HG03460 (cell line): ENCODE measurements at regions not wholly inside any gene's neighbourhood (a gene's known extent, or its start where the extent isn't known, plus 50 kb on each side); places are given as distances from the start of the nearest gene placed in this dataset.
"Not testable (repeated sequence)": the region's sequence is repeated elsewhere in the genome, so short reads cannot be mapped to it uniquely, and the experiment has no call there.

Experiments used
- ATAC-seq: cut with Tn5 transposase; IDR thresholded peaks from one replicate; pipeline ENCODE4 v1.9.1; 2021; ENCODE audit not compliant: unreplicated experiment

DNA sequence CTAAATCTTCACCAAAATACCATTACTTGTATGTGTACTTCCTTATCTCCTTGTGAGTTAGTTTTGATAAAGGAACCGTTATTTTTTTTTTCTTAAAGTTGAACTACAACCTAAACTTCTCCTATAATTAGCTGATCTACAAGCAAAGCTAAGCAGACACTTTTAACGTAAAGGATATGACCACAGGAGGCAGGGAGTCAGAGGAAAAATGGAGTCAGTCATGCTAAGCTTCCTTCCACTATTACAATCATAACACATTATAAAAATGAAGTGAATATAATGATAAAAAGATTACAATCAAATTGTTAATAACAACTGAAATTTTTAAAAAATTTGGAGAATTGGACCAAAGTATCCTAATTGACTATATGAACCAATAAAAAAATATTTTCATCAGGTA is 892.6 kb downstream of the KCNT2 start:
- no peak for ATAC-seq

DNA sequence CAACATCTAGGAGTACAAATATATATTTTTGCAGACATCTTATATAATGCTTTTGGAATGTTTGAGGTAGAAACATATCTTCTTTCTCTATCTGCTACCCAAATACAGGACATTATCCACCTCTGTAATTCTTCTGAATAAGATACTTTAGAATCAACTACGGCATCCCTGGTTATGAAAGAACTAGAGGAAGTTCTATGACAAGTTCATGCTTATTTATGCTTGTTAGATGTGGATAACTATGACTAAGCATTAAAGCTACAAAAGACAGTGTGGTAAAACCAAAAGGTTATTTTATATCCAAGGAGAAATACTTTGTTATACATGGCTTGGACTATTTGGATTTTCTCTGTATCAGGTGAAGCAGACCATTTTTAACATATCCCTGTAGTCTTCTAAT is 894.0 kb downstream of the KCNT2 start:
- ATAC-seq = no peak

- ATAC-seq = no peak
Observed at GRCh38 chr1:195709821-195710220, 898.4 kb downstream of the KCNT2 start.

DNA sequence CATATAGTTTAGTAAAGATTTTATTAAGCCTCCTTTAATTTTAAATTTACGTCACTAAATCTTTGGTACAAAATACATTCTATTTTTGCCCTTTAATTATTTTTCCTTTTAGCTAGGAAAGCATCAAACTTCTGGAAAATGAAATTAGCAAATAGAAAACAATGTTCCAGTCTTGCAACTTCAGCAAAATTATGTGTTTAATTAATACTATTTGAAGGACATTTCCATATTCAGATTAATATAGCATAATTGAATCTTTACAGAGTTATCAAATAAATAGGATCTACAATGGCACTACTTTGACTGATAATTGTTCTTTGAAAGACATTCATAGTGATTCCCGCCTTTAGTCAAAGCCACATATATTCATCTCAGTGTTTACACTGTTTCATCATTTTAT is 904.2 kb downstream of the KCNT2 start:
- ATAC-seq = no peak

DNA sequence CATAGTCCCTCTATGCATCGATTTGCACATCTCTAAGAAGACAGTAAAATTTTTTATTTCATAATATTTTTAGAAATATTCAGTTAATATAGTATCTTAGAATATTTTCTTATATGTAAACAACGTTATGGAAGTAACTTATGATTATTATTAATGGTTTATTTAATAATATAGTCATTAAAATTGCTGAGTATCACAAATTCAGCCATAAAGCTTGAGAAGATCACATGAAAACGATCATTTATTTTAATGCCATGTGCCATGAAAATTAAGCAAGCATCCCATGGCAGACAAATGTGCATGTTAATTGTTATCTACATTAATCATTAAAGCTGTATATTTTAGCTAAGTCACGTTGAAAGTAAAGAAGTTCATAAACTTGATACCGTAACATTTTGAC is 907.1 kb downstream of the KCNT2 start:
- ATAC-seq = no peak

- peak; percentile 96 for ATAC-seq
Observed at GRCh38 chr1:195697130-195697529, 911.1 kb downstream of the KCNT2 start.

- ATAC-seq = no peak
Observed at GRCh38 chr1:195686764-195687163, 921.5 kb downstream of the KCNT2 start.

GRCh38 chr1:195664628-195665027 is 943.6 kb downstream of the KCNT2 start:
- no peak for ATAC-seq

GRCh38 chr1:195663549-195664280 is 944.5 kb downstream of the KCNT2 start:
- no peak for ATAC-seq

DNA sequence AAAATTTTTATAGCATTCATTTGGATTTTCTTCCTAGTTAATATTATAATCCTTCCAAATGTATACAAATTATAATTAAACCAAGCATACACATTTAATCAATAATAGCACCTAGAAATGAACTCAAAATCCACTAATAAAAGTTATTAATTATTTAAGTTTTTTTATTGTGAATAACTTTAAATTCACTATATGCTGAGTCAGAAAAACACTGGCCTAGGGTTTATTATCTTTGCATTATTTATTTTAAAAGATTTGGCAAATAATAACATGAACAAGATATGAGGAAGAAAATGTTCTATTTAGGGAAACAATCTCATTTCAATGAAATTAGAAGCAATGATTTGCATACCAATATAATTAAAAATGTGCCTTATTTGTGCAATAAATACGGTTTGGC is 951.5 kb downstream of the KCNT2 start:
- no peak for ATAC-seq

GRCh38 chr1:195648875-195649274 is 959.4 kb downstream of the KCNT2 start:
- ATAC-seq = not testable (repeated sequence)

GRCh38 chr1:195637539-195637938 is 970.7 kb downstream of the KCNT2 start:
- ATAC-seq = no peak

DNA sequence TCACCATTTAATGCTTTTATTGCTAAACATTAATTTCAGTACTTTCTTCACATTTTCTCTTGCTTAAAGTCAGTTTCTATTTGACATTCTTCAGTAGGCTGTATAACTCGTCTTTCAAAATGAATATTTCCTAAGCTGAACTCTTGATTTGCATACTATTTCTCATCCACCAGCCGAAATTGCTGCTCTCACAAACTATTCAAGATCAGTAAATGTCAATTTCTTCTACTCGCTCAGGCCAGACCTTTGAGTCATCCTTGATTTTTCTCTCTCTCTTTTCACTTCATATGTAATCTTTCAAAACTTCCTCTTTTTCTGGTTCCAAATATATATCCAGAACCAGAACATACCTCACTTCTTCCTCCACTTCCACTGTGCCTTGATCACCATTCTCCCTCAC is 990.0 kb downstream of the KCNT2 start:
- ATAC-seq = no peak

- no peak for ATAC-seq
Observed at GRCh38 chr1:195617106-195617505, 991.1 kb downstream of the KCNT2 start.

DNA sequence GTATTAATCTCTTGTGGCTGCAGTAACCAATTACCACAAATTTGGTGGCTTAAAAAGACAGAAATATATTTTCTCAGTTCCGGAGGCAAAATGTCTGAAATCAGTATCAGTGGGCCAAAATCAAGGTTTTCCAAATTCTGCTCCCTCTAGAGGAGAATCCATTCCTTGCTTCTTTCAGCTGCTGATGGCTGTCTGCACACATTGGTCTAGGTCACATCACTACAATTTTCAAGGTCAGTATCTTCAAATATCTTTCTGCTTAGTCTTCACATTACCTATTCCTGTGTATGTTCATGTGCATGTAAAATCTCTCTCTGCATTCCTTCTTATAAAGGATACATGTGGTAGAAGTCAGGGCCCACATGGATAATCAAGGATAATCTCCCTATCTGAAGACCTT is 999.4 kb downstream of the KCNT2 start:
- no peak for ATAC-seq

DNA sequence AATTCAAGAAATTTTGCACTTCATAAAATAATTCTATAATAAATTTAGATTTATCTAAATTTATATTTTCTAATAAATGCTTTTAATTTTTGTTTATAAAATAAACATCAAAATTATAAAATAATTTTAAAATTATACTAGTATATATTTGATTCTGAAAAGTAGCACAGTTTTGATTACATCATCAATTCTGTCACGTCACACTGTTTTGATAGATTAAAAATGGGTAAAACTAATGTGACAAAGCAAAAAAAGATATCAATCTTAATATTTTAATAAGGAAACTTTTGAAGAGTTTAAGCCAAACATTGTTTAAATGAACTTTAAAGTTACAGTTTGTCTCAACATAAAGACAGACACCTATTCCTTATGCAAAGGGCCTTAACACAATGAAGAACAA is 1001.8 kb downstream of the KCNT2 start:
- ATAC-seq = no peak

GRCh38 chr1:195604287-195604686 is 1004.0 kb downstream of the KCNT2 start:
- no peak for ATAC-seq

GRCh38 chr1:195597891-195598290 is 1010.3 kb downstream of the KCNT2 start:
- ATAC-seq = no peak

DNA sequence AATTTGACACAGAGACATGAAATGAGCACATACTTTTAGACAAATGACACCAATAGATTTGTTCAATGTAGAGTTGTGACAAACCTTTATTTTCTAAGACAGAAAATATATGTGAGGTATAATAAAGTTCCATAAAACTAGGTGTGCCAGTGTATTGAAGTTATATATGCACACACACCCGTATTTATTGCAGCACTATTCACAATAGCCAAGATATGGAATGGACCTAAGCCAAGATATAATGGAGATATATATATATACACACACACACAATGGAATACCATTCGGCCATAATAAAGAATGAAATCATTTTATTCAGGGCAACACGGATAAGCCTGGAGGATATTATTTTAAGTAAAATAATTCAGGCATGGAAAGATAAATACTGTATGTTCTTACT is 1013.5 kb downstream of the KCNT2 start:
- ATAC-seq = no peak

GRCh38 chr1:195594322-195594721 is 1013.9 kb downstream of the KCNT2 start:
- ATAC-seq = no peak

GRCh38 chr1:195591917-195592672 is 1016.1 kb downstream of the KCNT2 start:
- no peak for ATAC-seq

- ATAC-seq = no peak
Observed at GRCh38 chr1:195590649-195591048, 1017.6 kb downstream of the KCNT2 start.
